NOMO-1 treated with dmso at 0.1 percent for 144 hours (cell line): ENCODE measurements at regions not wholly inside any gene's neighbourhood (a gene's known extent, or its start where the extent isn't known, plus 50 kb on each side); places are given as distances from the start of the nearest gene placed in this dataset.
"Not testable (repeated sequence)": the region's sequence is repeated elsewhere in the genome, so short reads cannot be mapped to it uniquely, and the experiment has no call there.

Experiments
- DNase-seq: peaks from one replicate; lab custom pipeline; 2025; ENCODE audit not compliant: unreplicated experiment; lab: John Stamatoyannopoulos, UW

- no peak for DNase-seq
These were observed 1237.8 kb downstream of the SUCLG1 start for GRCh38 chr2:83221258-83221657.

DNA sequence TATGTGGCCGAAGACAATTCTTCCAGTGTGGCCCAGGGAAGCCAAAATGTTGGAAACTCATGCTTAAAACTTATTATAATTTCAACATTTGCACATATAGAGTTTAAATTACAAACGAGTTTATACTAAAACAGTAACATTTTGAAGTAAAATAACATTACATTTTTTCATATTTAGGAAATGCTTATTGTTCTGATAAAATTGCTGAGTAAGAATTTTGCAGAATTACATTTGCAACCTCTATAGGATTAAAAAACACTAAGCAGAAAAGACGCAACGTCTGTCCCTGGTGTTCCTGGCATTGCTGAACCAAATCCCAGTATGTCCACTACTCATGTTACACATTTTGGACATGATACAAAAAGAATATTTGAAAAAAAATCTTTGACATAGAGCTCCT, 1241.2 kb downstream of the SUCLG1 start:
- DNase-seq, result no peak

GRCh38 chr2:83196225-83196624, 1262.9 kb downstream of the SUCLG1 start:
- no peak for DNase-seq

DNA sequence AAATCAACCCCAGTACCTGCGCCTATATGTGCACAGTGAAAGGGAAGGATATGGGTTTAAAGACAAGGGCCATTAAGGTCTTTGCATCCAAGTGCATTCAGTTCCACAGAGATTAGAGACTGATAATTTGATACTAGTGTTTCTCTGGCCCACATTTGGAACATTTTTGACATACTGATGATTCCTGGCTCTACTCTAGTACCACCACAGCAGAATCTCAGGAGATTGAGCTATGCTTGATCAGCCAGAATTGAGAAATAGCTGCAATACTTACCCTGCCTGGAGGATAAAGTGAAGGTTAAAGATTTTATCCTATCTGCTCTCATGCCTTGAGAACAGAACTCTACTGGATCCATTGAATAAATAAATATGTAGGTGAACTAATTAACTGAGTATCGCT, 1267.8 kb downstream of the SUCLG1 start:
- DNase-seq, result no peak

- no peak for DNase-seq
These were observed 1272.8 kb downstream of the SUCLG1 start for GRCh38 chr2:83186105-83186760.

DNA sequence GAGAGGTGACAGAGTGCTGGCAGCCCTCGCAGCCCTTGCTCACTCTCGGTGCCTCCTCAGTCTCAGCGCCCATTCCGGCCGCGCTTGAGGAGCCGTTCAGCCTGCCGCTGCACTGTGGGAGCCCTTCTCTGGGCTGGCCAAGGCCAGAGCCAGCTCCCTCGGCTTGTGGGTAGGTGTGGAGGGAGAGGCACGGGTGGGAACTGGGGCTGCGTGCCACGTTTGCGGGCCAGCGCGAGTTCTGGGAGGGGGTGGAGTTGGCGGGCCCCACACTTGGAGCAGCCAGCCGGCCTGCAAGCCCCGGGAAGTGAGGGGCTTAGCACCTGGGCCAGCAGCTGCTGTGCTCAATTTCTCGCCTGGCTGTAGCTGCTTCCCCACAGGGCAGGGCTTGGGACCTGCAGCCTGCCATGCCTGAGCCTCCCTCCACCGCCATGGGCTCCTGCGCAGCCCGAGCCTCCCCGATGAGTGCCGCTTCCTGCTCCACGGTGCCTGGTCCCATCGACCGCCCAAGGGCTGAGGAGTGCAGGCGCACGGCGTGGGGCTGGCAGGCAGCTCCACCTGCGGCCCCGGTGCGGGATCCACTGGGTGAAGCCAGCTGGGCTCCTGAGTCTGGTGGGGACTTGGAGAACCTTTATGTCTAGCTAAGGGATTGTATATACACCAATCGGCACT, 1278.1 kb downstream of the SUCLG1 start:
- DNase-seq, result not testable (repeated sequence)

DNA sequence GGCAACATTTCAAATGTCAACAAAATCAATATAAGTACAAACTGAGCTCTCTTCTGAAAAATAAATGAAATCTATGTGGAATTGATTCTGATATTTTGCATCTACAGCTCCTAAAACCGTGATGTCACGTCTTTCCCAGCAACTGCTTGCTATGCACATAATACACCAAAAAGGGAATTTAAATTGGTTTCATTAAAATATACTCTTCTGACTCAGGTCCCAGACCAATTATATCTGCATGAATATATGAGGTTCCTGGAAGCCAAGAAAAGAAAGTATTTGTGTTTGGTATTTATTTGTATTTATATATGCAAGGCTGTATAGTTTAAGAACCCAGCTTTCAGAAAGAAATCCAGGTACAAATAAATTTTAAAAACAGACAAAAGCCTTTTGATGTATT, 1282.5 kb downstream of the SUCLG1 start:
- no peak for DNase-seq

GRCh38 chr2:83172841-83173240, 1286.2 kb downstream of the SUCLG1 start:
- DNase-seq, result no peak

- no peak for DNase-seq
These were observed 1290.7 kb downstream of the SUCLG1 start for GRCh38 chr2:83168377-83168776.

- DNase-seq, result no peak
These were observed 1296.7 kb downstream of the SUCLG1 start for GRCh38 chr2:83162421-83162820.

DNA sequence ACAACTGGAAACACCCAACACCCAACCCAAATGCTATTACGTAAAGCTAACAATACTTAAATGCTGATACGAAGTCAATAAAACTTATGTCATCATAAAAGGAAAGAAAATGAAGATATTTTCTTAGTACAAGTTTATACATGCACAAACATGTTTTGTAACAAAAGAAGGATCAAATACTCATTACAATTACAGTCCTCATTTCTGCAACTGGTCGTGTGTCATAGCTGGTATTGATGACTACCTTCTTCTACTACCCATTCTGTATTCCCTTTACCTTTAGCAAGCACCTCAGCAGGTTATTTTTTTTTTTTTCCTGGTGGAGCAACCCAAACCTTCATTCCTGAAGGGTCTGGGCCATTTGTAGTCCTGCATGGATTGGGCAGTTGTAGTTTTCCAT, 1298.5 kb downstream of the SUCLG1 start:
- DNase-seq, result no peak

GRCh38 chr2:83155826-83156225, 1303.3 kb downstream of the SUCLG1 start:
- DNase-seq, result no peak

GRCh38 chr2:83143946-83144345, 1315.1 kb downstream of the SUCLG1 start:
- DNase-seq, result no peak

GRCh38 chr2:83142934-83143333, 1316.1 kb downstream of the SUCLG1 start:
- no peak for DNase-seq

- DNase-seq, result no peak
These were observed 1343.5 kb downstream of the SUCLG1 start for GRCh38 chr2:83115606-83116005.

GRCh38 chr2:83115155-83115554, 1343.9 kb downstream of the SUCLG1 start:
- DNase-seq, result no peak

GRCh38 chr2:83113953-83114352, 1345.1 kb downstream of the SUCLG1 start:
- no peak for DNase-seq

DNA sequence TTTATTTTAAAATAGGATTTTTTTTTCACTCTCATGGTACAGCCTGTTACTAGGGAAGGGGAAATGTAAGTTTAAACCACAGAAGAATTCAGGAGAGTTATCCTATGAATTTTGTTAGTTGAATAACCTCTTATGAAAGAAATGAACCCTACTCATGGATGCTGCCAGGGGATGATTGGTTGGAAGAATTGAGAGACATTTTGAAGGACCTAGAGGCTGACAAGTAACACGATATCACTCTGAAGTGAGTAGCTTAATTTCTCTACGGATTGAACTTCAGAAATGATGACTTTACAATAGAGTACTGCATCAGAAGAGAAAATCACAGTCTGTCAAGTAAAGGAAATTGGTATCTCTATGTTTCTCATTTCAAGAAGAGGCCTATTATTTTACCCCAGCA, 1346.2 kb downstream of the SUCLG1 start:
- DNase-seq, result no peak

DNA sequence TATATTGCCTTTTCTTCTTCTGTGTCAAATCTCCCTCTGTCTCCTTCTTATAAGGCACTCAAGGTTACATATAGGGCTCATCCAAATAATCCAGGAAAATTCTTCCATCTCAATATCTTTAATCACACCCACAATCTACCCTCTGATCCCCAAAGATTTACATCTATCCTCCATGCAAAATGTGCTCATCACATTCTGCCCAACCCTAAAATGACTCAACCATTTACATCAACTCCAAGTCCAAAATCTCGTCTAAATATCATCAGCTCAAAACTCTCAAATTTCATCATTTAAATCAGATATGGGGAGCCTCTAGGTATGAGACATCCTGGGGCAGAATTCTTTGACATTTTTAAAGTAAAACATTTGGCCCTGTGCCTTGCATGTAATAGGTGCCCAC, 1349.8 kb downstream of the SUCLG1 start:
- DNase-seq, result no peak

DNA sequence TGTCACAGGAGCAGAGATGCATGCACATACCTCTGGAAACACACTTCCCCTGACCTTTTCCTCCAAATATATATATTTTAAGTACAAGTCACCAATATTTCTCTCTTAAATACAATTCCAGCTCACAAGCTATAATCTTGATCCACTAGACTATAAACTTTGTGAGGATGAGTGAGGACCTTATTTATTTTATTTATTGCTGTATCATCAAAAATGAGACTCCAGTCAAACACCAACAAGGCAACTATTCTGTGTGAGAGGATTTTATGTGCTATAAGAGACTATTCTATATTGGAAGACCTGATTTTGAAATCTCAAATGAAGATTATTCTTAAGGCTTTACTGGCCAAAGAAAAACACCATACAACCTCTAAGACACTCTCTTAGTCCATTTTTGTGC, 1352.2 kb downstream of the SUCLG1 start:
- DNase-seq, result no peak

DNA sequence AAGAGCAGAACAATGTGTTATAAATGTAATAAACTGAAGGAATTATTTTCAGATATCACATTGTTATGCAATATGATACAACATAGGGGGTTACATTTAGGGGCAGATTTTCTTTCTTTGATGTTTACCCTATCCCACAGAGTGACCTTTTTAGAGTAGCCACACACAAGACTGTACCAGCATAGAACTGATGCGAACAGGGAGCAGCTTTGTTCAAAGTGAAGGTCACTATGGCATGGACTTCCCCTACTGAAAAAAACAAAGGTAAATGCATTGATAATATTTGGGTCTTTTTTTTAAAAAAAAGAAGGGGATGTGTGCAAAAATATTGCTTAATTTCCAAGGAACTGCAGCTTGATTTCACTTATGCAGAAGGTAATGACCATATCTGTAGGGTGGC, 1354.9 kb downstream of the SUCLG1 start:
- no peak for DNase-seq

- DNase-seq, result no peak
These were observed 1355.5 kb downstream of the SUCLG1 start for GRCh38 chr2:83103613-83104012.

DNA sequence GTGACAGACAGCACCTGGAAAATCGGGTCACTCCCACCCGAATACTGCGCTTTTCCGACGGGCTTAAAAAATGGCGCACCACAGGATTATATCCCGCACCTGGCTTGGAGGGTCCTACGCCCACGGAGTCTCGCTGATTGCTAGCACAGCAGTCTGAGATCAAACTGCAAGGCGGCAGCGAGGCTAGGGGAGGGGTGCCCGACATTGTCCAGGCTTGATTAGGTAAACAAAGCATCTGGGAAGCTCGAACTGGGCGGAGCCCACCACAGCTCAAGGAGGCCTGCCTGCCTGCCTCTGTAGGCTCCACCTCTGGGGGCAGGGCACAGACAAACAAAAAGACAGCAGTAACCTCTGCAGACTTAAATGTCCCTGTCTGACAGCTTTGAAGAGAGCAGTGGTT, 1370.0 kb downstream of the SUCLG1 start:
- DNase-seq, result not testable (repeated sequence)
